Smooth muscle cell (in vitro differentiated cells): ENCODE measurements at regions not wholly inside any gene's neighbourhood (a gene's known extent, or its start where the extent isn't known, plus 50 kb on each side); places are given as distances from the start of the nearest gene placed in this dataset.
A peak's percentile ranks its signal among the peaks of the same experiment; 100 is the strongest.

ENCODE experiments used
- DNase-seq: peaks from one replicate; lab custom pipeline; 2025; ENCODE audit not compliant: unreplicated experiment; lab: John Stamatoyannopoulos, UW
- H2AFZ ChIP-seq: fragments of 200-600 bp; sonication (generic); 2 replicates; pipeline ENCODE4 v1.6.0; 2016; ENCODE audit warnings: antibody characterized with exemption, low read depth, mild to moderate bottlenecking
- H3F3A ChIP-seq: fragments of 200-600 bp; sonication (generic); 2 replicates; pipeline ENCODE4 v1.6.0; 2017; ENCODE audit warnings: antibody characterized with exemption, low read depth
- H3K27ac ChIP-seq: fragments of 200-600 bp; sonication (generic); 2 replicates; pipeline ENCODE4 v1.5.1; 2016; ENCODE audit warnings: low read depth, mild to moderate bottlenecking
- H3K27me3 ChIP-seq: fragments of 200-600 bp; sonication (generic); 2 replicates; pipeline ENCODE4 v1.6.1; 2016; ENCODE audit warnings: low read depth, mild to moderate bottlenecking
- H3K36me3 ChIP-seq: fragments of 200-600 bp; sonication (generic); 2 replicates; pipeline ENCODE4 v1.5.1; 2016; ENCODE audit warnings: low read depth
- H3K4me1 ChIP-seq: fragments of 200-600 bp; sonication (generic); 2 replicates; pipeline ENCODE4 v1.5.1; 2016; ENCODE audit warnings: low read depth
- H3K4me2 ChIP-seq: fragments of 200-600 bp; sonication (generic); 2 replicates; pipeline ENCODE4 v1.6.0; 2016; ENCODE audit warnings: mild to moderate bottlenecking
- H3K4me3 ChIP-seq: fragments of 200-600 bp; sonication (generic); 2 replicates; pipeline ENCODE4 v1.5.1; 2016; ENCODE audit warnings: mild to moderate bottlenecking
- H3K79me2 ChIP-seq: fragments of 200-600 bp; sonication (generic); 2 replicates; pipeline ENCODE4 v1.6.0; 2016; ENCODE audit warnings: low read depth, mild to moderate bottlenecking
- H3K9ac ChIP-seq: fragments of 200-600 bp; sonication (generic); 2 replicates; pipeline ENCODE4 v1.6.0; 2016; ENCODE audit warnings: low read depth
- H3K9me3 ChIP-seq: fragments of 200-600 bp; sonication (generic); replicated peaks from 2 replicates; pipeline ENCODE4 v1.5.1; 2016; ENCODE audit warnings: low read depth
- H4K20me1 ChIP-seq: fragments of 200-600 bp; sonication (generic); 2 replicates; pipeline ENCODE4 v1.6.0; 2016; ENCODE audit warnings: low read depth
- WGBS: methylation state at CpG from one replicate; pipeline ENCODE4 v1.1.7; 2016; ENCODE audit warnings: low lambda C conversion rate; 5-methylcytosine and 5-hydroxymethylcytosine counted together
- TF ChIP-seq, protein P1 (sequence below): fragments of 200-600 bp; sonication (generic); IDR thresholded peaks from 2 replicates; pipeline ENCODE4 v1.5.1; 2017; ENCODE audit warnings: borderline replicate concordance, mild to moderate bottlenecking, antibody characterized with exemption; ENCODE audit not compliant: insufficient read depth, poor library complexity, severe bottlenecking

DNA sequence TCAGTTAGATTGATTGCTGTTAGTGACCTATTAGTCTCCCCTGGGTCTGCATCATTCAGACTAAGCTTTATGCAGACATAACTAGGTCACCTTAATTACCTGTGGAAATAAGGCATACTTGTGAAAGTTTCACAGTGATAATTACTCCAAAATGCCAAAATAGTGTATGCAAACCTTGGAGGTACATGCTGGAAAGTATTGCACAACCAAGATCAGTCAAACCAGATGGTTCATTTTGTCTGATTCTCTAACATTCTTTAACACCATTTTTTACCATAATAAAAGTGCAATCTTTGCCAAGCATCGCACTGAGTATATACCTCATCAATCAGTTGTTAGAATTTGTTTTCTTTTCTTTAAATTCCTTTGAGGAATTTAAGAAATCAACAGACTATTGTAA lies 186.3 kb upstream of the TMEFF2 start:
- 70% methylated on average over 1 of the region's 1 CpG for WGBS
- Histone ChIP-seq H3K4me3 (no peak overlapping the region), H3K4me2 (no peak overlapping the region), H3F3A (no peaks in the 10 kb centered on the region), H3K79me2 (no peaks in the 10 kb centered on the region), H3K27me3 (no peaks in the 10 kb centered on the region), H3K9me3 (no peaks in the 10 kb centered on the region), H2AFZ (no peak overlapping the region), H3K9ac (no peak overlapping the region), H3K4me1 (no peaks in the 10 kb centered on the region), H4K20me1 (no peaks in the 10 kb centered on the region), H3K36me3 (no peaks in the 10 kb centered on the region), H3K27ac (no peak overlapping the region)
- no peak for DNase-seq
- TF ChIP-seq, protein P1, sequence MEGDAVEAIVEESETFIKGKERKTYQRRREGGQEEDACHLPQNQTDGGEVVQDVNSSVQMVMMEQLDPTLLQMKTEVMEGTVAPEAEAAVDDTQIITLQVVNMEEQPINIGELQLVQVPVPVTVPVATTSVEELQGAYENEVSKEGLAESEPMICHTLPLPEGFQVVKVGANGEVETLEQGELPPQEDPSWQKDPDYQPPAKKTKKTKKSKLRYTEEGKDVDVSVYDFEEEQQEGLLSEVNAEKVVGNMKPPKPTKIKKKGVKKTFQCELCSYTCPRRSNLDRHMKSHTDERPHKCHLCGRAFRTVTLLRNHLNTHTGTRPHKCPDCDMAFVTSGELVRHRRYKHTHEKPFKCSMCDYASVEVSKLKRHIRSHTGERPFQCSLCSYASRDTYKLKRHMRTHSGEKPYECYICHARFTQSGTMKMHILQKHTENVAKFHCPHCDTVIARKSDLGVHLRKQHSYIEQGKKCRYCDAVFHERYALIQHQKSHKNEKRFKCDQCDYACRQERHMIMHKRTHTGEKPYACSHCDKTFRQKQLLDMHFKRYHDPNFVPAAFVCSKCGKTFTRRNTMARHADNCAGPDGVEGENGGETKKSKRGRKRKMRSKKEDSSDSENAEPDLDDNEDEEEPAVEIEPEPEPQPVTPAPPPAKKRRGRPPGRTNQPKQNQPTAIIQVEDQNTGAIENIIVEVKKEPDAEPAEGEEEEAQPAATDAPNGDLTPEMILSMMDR, result no peak

DNA sequence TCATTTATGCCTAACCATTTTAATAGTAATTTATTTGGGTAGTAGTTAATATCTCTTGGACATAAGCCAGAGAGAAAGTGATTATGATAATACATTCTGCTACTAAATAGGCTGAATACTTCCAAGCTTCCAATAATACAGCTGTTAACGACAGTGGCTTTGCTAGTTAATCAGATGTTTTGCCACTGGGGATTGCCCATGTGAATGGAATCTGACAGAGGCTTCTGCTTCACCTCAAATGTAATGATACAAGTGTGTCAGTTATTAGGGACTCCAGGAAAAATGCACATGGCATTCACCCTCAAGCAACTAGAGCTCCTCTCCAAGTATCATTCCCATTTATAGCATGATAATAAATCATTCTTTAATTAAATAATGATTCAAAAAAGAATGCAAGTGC lies 185.0 kb upstream of the TMEFF2 start:
- Histone ChIP-seq H3K4me3 (no peak overlapping the region), H3K4me2 (no peak overlapping the region), H3K9ac (no peak overlapping the region), H3K79me2 (no peaks in the 10 kb centered on the region), H3K27me3 (no peaks in the 10 kb centered on the region), H3K27ac (no peak overlapping the region), H3K4me1 (peaks cover under 1% of the 10 kb centered on the region), H3F3A (no peaks in the 10 kb centered on the region), H3K9me3 (no peaks in the 10 kb centered on the region), H4K20me1 (no peaks in the 10 kb centered on the region), H2AFZ (no peak overlapping the region), H3K36me3 (no peaks in the 10 kb centered on the region)
- DNase-seq, result no peak
- WGBS, result 21% methylated on average over 1 of the region's 1 CpG
- TF ChIP-seq, protein P1, result no peak

DNA sequence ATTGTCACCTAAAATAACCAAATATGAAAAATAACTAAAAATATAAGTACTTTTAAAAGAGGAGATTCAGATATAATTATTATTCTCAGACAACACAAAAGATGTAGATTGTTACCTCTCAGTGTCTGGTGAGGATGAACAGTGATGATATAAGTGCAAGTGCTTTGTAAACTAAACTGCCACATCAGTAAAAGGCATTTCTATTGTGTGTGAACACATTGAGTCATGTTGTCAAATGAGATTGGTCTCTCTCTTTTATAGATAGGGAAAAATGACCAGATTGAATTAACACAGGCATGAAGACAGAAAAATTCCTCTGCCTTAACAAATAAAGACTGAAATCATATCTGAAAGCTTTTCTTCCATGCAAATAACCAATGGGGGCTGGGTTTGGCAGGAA lies 182.4 kb upstream of the TMEFF2 start:
- no peak overlapping the region for H3K4me2 ChIP-seq
- H3K36me3 ChIP-seq, result no peaks in the 10 kb centered on the region
- H3K27me3 ChIP-seq, result no peaks in the 10 kb centered on the region
- H3K27ac ChIP-seq, result no peak overlapping the region
- TF ChIP-seq, protein P1, result no peak
- no peaks in the 10 kb centered on the region for H3K9me3 ChIP-seq
- no peak for DNase-seq
- no peak overlapping the region for H3K4me3 ChIP-seq
- H3F3A ChIP-seq, result no peaks in the 10 kb centered on the region
- H4K20me1 ChIP-seq, result no peaks in the 10 kb centered on the region
- no peaks in the 10 kb centered on the region for H3K79me2 ChIP-seq
- no peak overlapping the region for H2AFZ ChIP-seq
- peaks cover 15% of the 10 kb centered on the region for H3K4me1 ChIP-seq
- no peak overlapping the region for H3K9ac ChIP-seq

DNA sequence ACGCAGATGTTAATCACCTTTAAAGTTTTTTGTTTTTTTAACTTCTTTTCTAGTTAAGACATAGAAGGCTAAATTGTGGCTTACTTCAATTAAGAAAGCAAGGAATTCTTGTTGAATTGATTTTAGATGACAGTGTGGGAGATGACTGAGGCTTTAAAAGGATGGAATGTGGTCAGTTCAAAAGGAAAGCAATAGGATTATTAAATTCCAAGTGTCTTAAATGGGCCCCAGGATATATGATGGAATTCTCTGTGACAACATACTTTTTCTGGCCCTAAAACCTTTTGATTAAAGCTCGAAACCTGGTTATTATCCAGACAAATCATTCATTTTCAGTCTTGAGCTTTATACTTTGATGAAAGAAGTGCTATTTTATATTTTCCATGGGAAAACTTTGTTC lies 179.0 kb upstream of the TMEFF2 start:
- DNase-seq, result no peak
- Histone ChIP-seq H3K4me1 (peaks cover 15% of the 10 kb centered on the region), H4K20me1 (no peaks in the 10 kb centered on the region), H3K4me3 (no peak overlapping the region), H3K9ac (no peak overlapping the region), H2AFZ (no peak overlapping the region), H3K79me2 (no peaks in the 10 kb centered on the region), H3K36me3 (no peaks in the 10 kb centered on the region), H3F3A (no peaks in the 10 kb centered on the region), H3K9me3 (no peaks in the 10 kb centered on the region), H3K27me3 (no peaks in the 10 kb centered on the region), H3K4me2 (peak overlapping the region; percentile 38), H3K27ac (no peak overlapping the region)
- WGBS, result 53% methylated on average over 2 of the region's 2 CpGs
- TF ChIP-seq, protein P1, result no peak
